Hepatocyte (in vitro differentiated cells): ENCODE measurements at regions not wholly inside any gene's neighbourhood (a gene's known extent, or its start where the extent isn't known, plus 50 kb on each side); places are given as distances from the start of the nearest gene placed in this dataset.

Experiments used
- DNase-seq: peaks from one replicate; pipeline ENCODE4 v3.0.0-alpha.2; 2016; ENCODE audit warnings: low spot score
- H2AFZ ChIP-seq: fragments of 200-600 bp; sonication (generic); 2 replicates; pipeline ENCODE4 v1.6.0; 2016; ENCODE audit warnings: antibody characterized with exemption, mild to moderate bottlenecking
- H3K27ac ChIP-seq: fragments of 200-600 bp; sonication (generic); 2 replicates; pipeline ENCODE4 v1.5.1; 2016; ENCODE audit warnings: mild to moderate bottlenecking
- H3K27me3 ChIP-seq: fragments of 200-600 bp; sonication (generic); 2 replicates; pipeline ENCODE4 v1.6.1; 2016
- H3K36me3 ChIP-seq: fragments of 200-600 bp; sonication (generic); replicated peaks from 2 replicates; pipeline ENCODE4 v1.5.1; 2016; ENCODE audit warnings: low read depth; ENCODE audit not compliant: insufficient read depth
- H3K4me1 ChIP-seq: fragments of 200-600 bp; sonication (generic); 2 replicates; pipeline ENCODE4 v1.5.1; 2016; ENCODE audit warnings: mild to moderate bottlenecking, moderate library complexity; ENCODE audit not compliant: insufficient read depth
- H3K4me2 ChIP-seq: fragments of 200-600 bp; sonication (generic); 2 replicates; pipeline ENCODE4 v1.6.0; 2016
- H3K4me3 ChIP-seq: fragments of 200-600 bp; sonication (generic); 2 replicates; pipeline ENCODE4 v1.5.1; 2016; ENCODE audit warnings: mild to moderate bottlenecking
- H3K79me2 ChIP-seq: fragments of 200-600 bp; sonication (generic); 2 replicates; pipeline ENCODE4 v1.6.0; 2017; ENCODE audit warnings: mild to moderate bottlenecking
- H3K9me2 ChIP-seq: fragments of 200-600 bp; sonication (generic); replicated peaks from 2 replicates; pipeline ENCODE4 v1.6.0; 2017; ENCODE audit warnings: mild to moderate bottlenecking; ENCODE audit not compliant: insufficient read depth
- H3K9me3 ChIP-seq: fragments of 200-600 bp; sonication (generic); 2 replicates; pipeline ENCODE4 v1.5.1; 2016; ENCODE audit warnings: low read depth, mild to moderate bottlenecking
- H4K20me1 ChIP-seq: fragments of 200-600 bp; sonication (generic); 2 replicates; pipeline ENCODE4 v1.6.0; 2016; ENCODE audit warnings: mild to moderate bottlenecking; ENCODE audit not compliant: insufficient read depth, poor library complexity, severe bottlenecking
- CTCF ChIP-seq: fragments of 200-600 bp; sonication (generic); IDR thresholded peaks from 2 replicates; pipeline ENCODE4 v1.5.1; 2016; ENCODE audit warnings: antibody characterized with exemption, mild to moderate bottlenecking; ENCODE audit not compliant: poor library complexity
- EZH2 ChIP-seq: fragments of 200-600 bp; sonication (generic); IDR thresholded peaks from 2 replicates; pipeline ENCODE4 v1.6.1; 2016; ENCODE audit warnings: antibody characterized with exemption, mild to moderate bottlenecking, borderline replicate concordance
- EZH2phosphoT487 ChIP-seq: fragments of 200-600 bp; sonication (generic); IDR thresholded peaks from one replicate; pipeline ENCODE4 v1.6.1; 2018; ENCODE audit warnings: antibody characterized with exemption, mild to moderate bottlenecking, low read depth, moderate library complexity; ENCODE audit not compliant: unreplicated experiment, severe bottlenecking
- WGBS: methylation state at CpG from one replicate; pipeline ENCODE4 v1.1.6; 2016; ENCODE audit warnings: low lambda C conversion rate; ENCODE audit errors: missing lambda C conversion rate; 5-methylcytosine and 5-hydroxymethylcytosine counted together

- H3K27ac ChIP-seq, result no peak overlapping the region
- no peak overlapping the region for H3K4me2 ChIP-seq
- DNase-seq, result no peak
- H3K27me3 ChIP-seq, result no peaks in the 10 kb centered on the region
- no peaks in the 10 kb centered on the region for H3K4me1 ChIP-seq
- H3K9me3 ChIP-seq, result no peaks in the 10 kb centered on the region
- no peaks in the 10 kb centered on the region for H4K20me1 ChIP-seq
- no peaks in the 10 kb centered on the region for H3K9me2 ChIP-seq
- H3K79me2 ChIP-seq, result no peaks in the 10 kb centered on the region
- H2AFZ ChIP-seq, result no peak overlapping the region
- 70% methylated on average over 2 of the region's 2 CpGs for WGBS
- H3K4me3 ChIP-seq, result no peak overlapping the region
- TF ChIP-seq EZH2phosphoT487, result no peak
- TF ChIP-seq CTCF, result no peak
- TF ChIP-seq EZH2, result no peak
- H3K36me3 ChIP-seq, result no peaks in the 10 kb centered on the region
These were observed 516.5 kb upstream of the MGAT4C start for GRCh38 chr12:86772696-86773095.

GRCh38 chr12:86770871-86771270, 514.7 kb upstream of the MGAT4C start:
- Histone ChIP-seq H3K79me2 (no peaks in the 10 kb centered on the region), H3K4me2 (no peak overlapping the region), H3K9me3 (no peaks in the 10 kb centered on the region), H3K27ac (no peak overlapping the region), H3K4me1 (no peaks in the 10 kb centered on the region), H3K36me3 (no peaks in the 10 kb centered on the region), H3K9me2 (no peaks in the 10 kb centered on the region), H3K4me3 (no peak overlapping the region), H3K27me3 (no peaks in the 10 kb centered on the region), H4K20me1 (no peaks in the 10 kb centered on the region), H2AFZ (no peak overlapping the region)
- no peak for TF ChIP-seq EZH2
- TF ChIP-seq CTCF, result no peak
- TF ChIP-seq EZH2phosphoT487, result no peak
- DNase-seq, result no peak

- TF ChIP-seq CTCF (no peak), EZH2 (no peak), EZH2phosphoT487 (no peak)
- no peaks in the 10 kb centered on the region for H3K79me2 ChIP-seq
- no peak overlapping the region for H2AFZ ChIP-seq
- H3K9me3 ChIP-seq, result no peaks in the 10 kb centered on the region
- no peaks in the 10 kb centered on the region for H3K9me2 ChIP-seq
- no peaks in the 10 kb centered on the region for H4K20me1 ChIP-seq
- H3K27ac ChIP-seq, result no peak overlapping the region
- no peaks in the 10 kb centered on the region for H3K4me1 ChIP-seq
- no peaks in the 10 kb centered on the region for H3K27me3 ChIP-seq
- H3K4me2 ChIP-seq, result no peak overlapping the region
- H3K36me3 ChIP-seq, result no peaks in the 10 kb centered on the region
- no peak overlapping the region for H3K4me3 ChIP-seq
- no peak for DNase-seq
- WGBS, result 51% methylated on average over 2 of the region's 2 CpGs
These were observed 492.7 kb upstream of the MGAT4C start for GRCh38 chr12:86748894-86749293.

- Histone ChIP-seq H3K4me1 (no peaks in the 10 kb centered on the region), H3K27ac (no peak overlapping the region), H3K4me3 (no peak overlapping the region), H3K27me3 (no peaks in the 10 kb centered on the region), H4K20me1 (no peaks in the 10 kb centered on the region), H3K79me2 (no peaks in the 10 kb centered on the region), H3K36me3 (no peaks in the 10 kb centered on the region), H2AFZ (no peak overlapping the region), H3K4me2 (no peak overlapping the region), H3K9me3 (no peaks in the 10 kb centered on the region), H3K9me2 (no peaks in the 10 kb centered on the region)
- no peak for DNase-seq
- TF ChIP-seq EZH2 (no peak), CTCF (no peak), EZH2phosphoT487 (no peak)
- WGBS, result 80% methylated on average over 2 of the region's 2 CpGs
These were observed 488.5 kb upstream of the MGAT4C start for GRCh38 chr12:86744547-86745212.
